Progenitor cell of endocrine pancreas (in vitro differentiated cells): ENCODE measurements at regions not wholly inside any gene's neighbourhood (a gene's known extent, or its start where the extent isn't known, plus 50 kb on each side); places are given as distances from the start of the nearest gene placed in this dataset.
A peak's percentile ranks its signal among the peaks of the same experiment; 100 is the strongest.

Experiments used
- DNase-seq: peaks from one replicate; pipeline ENCODE4 v3.0.0; 2021; ENCODE audit warnings: low spot score; ENCODE audit not compliant: unreplicated experiment
- H3K27ac Mint-ChIP-seq: 2 replicates; pipeline ENCODE4 v1.8.0; 2021; ENCODE audit warnings: mild to moderate bottlenecking, moderate library complexity, mixed read lengths
- H3K27me3 Mint-ChIP-seq: 2 replicates; pipeline ENCODE4 v1.8.0; 2021; ENCODE audit warnings: mixed read lengths
- H3K36me3 Mint-ChIP-seq: 2 replicates; pipeline ENCODE4 v1.8.0; 2022; ENCODE audit warnings: mixed read lengths; ENCODE audit not compliant: insufficient read depth
- H3K4me1 Mint-ChIP-seq: 2 replicates; pipeline ENCODE4 v1.8.0; 2021; ENCODE audit warnings: low read depth, mixed read lengths
- H3K4me3 Mint-ChIP-seq: 2 replicates; pipeline ENCODE4 v1.8.0; 2021; ENCODE audit warnings: low read depth, mild to moderate bottlenecking, moderate library complexity, mixed read lengths
- H3K9me3 Mint-ChIP-seq: 2 replicates; pipeline ENCODE4 v1.8.0; 2021; ENCODE audit warnings: low read depth, mixed read lengths
- CTCF ChIP-seq: fragments of 200-600 bp; sonication (generic); IDR thresholded peaks from one replicate; pipeline ENCODE4 v1.5.0; 2021; ENCODE audit warnings: antibody characterized with exemption, mild to moderate bottlenecking; ENCODE audit not compliant: unreplicated experiment

GRCh38 chr17:79201536-79202227 lies 127.1 kb downstream of the ENGASE start:
- no peaks in the 10 kb centered on the region for H3K9me3 Mint-ChIP-seq
- DNase-seq: no peak
- no peak overlapping the region for H3K4me3 Mint-ChIP-seq
- no peak for TF ChIP-seq CTCF
- H3K36me3 Mint-ChIP-seq: no peaks in the 10 kb centered on the region
- H3K4me1 Mint-ChIP-seq: no peaks in the 10 kb centered on the region
- no peak overlapping the region for H3K27ac Mint-ChIP-seq
- H3K27me3 Mint-ChIP-seq: peaks cover 60% of the 10 kb centered on the region

- no peak for TF ChIP-seq CTCF
- no peaks in the 10 kb centered on the region for H3K4me1 Mint-ChIP-seq
- H3K4me3 Mint-ChIP-seq: no peak overlapping the region
- no peaks in the 10 kb centered on the region for H3K36me3 Mint-ChIP-seq
- no peak for DNase-seq
- H3K27me3 Mint-ChIP-seq: peaks cover 62% of the 10 kb centered on the region
- no peak overlapping the region for H3K27ac Mint-ChIP-seq
- no peaks in the 10 kb centered on the region for H3K9me3 Mint-ChIP-seq
These were observed 126.5 kb downstream of the ENGASE start for GRCh38 chr17:79201119-79201518.

GRCh38 chr17:79196913-79197312 lies 122.3 kb downstream of the ENGASE start:
- Mint-ChIP-seq H3K4me1 (no peaks in the 10 kb centered on the region), H3K36me3 (no peaks in the 10 kb centered on the region), H3K4me3 (no peak overlapping the region), H3K27ac (no peak overlapping the region), H3K27me3 (peaks cover 59% of the 10 kb centered on the region), H3K9me3 (no peaks in the 10 kb centered on the region)
- no peak for DNase-seq
- TF ChIP-seq CTCF: no peak

GRCh38 chr17:79192503-79193351 lies 118.1 kb downstream of the ENGASE start:
- Mint-ChIP-seq H3K27me3 (peaks cover 71% of the 10 kb centered on the region), H3K27ac (no peak overlapping the region), H3K4me3 (no peak overlapping the region)

More at GRCh38 chr17:79192503-79193351, 118.1 kb downstream of the ENGASE start:
- H3K4me1 Mint-ChIP-seq: no peaks in the 10 kb centered on the region
- DNase-seq: peak; percentile 77
- no peaks in the 10 kb centered on the region for H3K36me3 Mint-ChIP-seq
- no peak for TF ChIP-seq CTCF
- no peaks in the 10 kb centered on the region for H3K9me3 Mint-ChIP-seq
